H9 (cell line): ENCODE measurements at regions not wholly inside any gene's neighbourhood (a gene's known extent, or its start where the extent isn't known, plus 50 kb on each side); places are given as distances from the start of the nearest gene placed in this dataset.

Experiments used
- DNase-seq: peaks from one replicate; pipeline ENCODE4 v3.0.0-alpha.2; 2017
- H2AFZ ChIP-seq: one replicate; pipeline ENCODE4 v1.6.1; 2013; ENCODE audit warnings: mild to moderate bottlenecking, low read length, control low read depth, moderate library complexity
- H2AK5ac ChIP-seq: 2 replicates; pipeline ENCODE4 v1.6.1; 2013; ENCODE audit warnings: low read length, control low read depth, mixed read lengths; ENCODE audit not compliant: insufficient read length
- H2BK120ac ChIP-seq: one replicate; pipeline ENCODE4 v1.6.1; 2013; ENCODE audit warnings: low read depth, mild to moderate bottlenecking, low read length, control low read depth, inconsistent platforms; ENCODE audit not compliant: poor library complexity, severe bottlenecking
- H2BK12ac ChIP-seq: 2 replicates; pipeline ENCODE4 v1.6.1; 2013; ENCODE audit warnings: low read length, control low read depth, mixed read lengths, low read depth; ENCODE audit not compliant: insufficient read length
- H2BK15ac ChIP-seq: 2 replicates; pipeline ENCODE4 v1.6.1; 2013; ENCODE audit warnings: low read depth, low read length, control low read depth
- H2BK20ac ChIP-seq: one replicate; pipeline ENCODE4 v1.6.1; 2013; ENCODE audit warnings: low read depth, mild to moderate bottlenecking, low read length, control low read depth, inconsistent platforms; ENCODE audit not compliant: poor library complexity, severe bottlenecking
- H2BK5ac ChIP-seq: 2 replicates; pipeline ENCODE4 v1.6.1; 2013; ENCODE audit warnings: low read length, control low read depth, mixed read lengths; ENCODE audit not compliant: insufficient read length
- H3K14ac ChIP-seq: 2 replicates; pipeline ENCODE4 v1.6.1; 2013; ENCODE audit warnings: low read length, control low read depth; ENCODE audit not compliant: insufficient read depth
- H3K18ac ChIP-seq: 2 replicates; pipeline ENCODE4 v1.6.1; 2013; ENCODE audit warnings: low read depth, mild to moderate bottlenecking, mixed read lengths, low read length, control low read depth; ENCODE audit not compliant: insufficient read length
- H3K23ac ChIP-seq: 2 replicates; pipeline ENCODE4 v1.6.1; 2013; ENCODE audit warnings: low read length, control low read depth, mixed read lengths, low read depth; ENCODE audit not compliant: insufficient read length
- H3K23me2 ChIP-seq: 2 replicates; pipeline ENCODE4 v1.6.1; 2013; ENCODE audit warnings: low read depth, mild to moderate bottlenecking, mixed read lengths, low read length, control low read depth; ENCODE audit not compliant: insufficient read length, poor library complexity, severe bottlenecking
- H3K27ac ChIP-seq: 2 replicates; pipeline ENCODE4 v1.5.1; 2013; ENCODE audit warnings: low read length, control low read depth, mixed read lengths, low read depth; ENCODE audit not compliant: insufficient read length
- H3K27me3 ChIP-seq: 2 replicates; pipeline ENCODE4 v1.6.1; 2013; ENCODE audit warnings: low read length, control low read depth, inconsistent platforms; ENCODE audit not compliant: insufficient read depth
- H3K4ac ChIP-seq: 2 replicates; pipeline ENCODE4 v1.6.1; 2013; ENCODE audit warnings: low read depth, mild to moderate bottlenecking, control low read depth, inconsistent platforms, low read length, moderate library complexity
- H3K4me1 ChIP-seq: 2 replicates; pipeline ENCODE4 v1.6.1; 2013; ENCODE audit warnings: low read length, control low read depth, inconsistent platforms; ENCODE audit not compliant: insufficient read depth
- H3K4me2 ChIP-seq: 2 replicates; pipeline ENCODE4 v1.6.1; 2013; ENCODE audit warnings: low read length, control low read depth, mixed read lengths; ENCODE audit not compliant: insufficient read length, insufficient read depth
- H3K56ac ChIP-seq: 2 replicates; pipeline ENCODE4 v1.6.1; 2013; ENCODE audit warnings: low read depth, mild to moderate bottlenecking, mixed read lengths, low read length, control low read depth; ENCODE audit not compliant: insufficient read length
- H3K79me1 ChIP-seq: 2 replicates; pipeline ENCODE4 v1.6.1; 2013; ENCODE audit warnings: low read depth, mild to moderate bottlenecking, moderate library complexity, low read length, control low read depth, inconsistent platforms; ENCODE audit not compliant: insufficient read depth, poor library complexity, severe bottlenecking
- H3K79me2 ChIP-seq: 2 replicates; pipeline ENCODE4 v1.6.1; 2013; ENCODE audit warnings: low read length, control low read depth, inconsistent platforms; ENCODE audit not compliant: insufficient read depth
- H3K9ac ChIP-seq: 2 replicates; pipeline ENCODE4 v1.6.1; 2013; ENCODE audit warnings: low read length, control low read depth, mixed read lengths; ENCODE audit not compliant: insufficient read length; ENCODE audit errors: extremely low read depth
- H3K9me3 ChIP-seq: one replicate; pipeline ENCODE4 v1.6.1; 2013; ENCODE audit warnings: low read depth, low read length, inconsistent platforms; ENCODE audit not compliant: control insufficient read depth
- H3T11ph ChIP-seq: one replicate; pipeline ENCODE4 v1.6.1; 2013; ENCODE audit warnings: mild to moderate bottlenecking, low read length, control low read depth, inconsistent platforms
- H4K20me1 ChIP-seq: one replicate; pipeline ENCODE4 v1.6.1; 2013; ENCODE audit not compliant: control insufficient read depth, insufficient read length, insufficient read depth
- H4K5ac ChIP-seq: 2 replicates; pipeline ENCODE4 v1.6.1; 2013; ENCODE audit warnings: low read depth, mild to moderate bottlenecking, mixed read lengths, low read length, control low read depth; ENCODE audit not compliant: insufficient read length
- H4K8ac ChIP-seq: replicated peaks from 2 replicates; pipeline ENCODE4 v1.6.1; 2013; ENCODE audit warnings: low read length, control low read depth, mixed read lengths, low read depth; ENCODE audit not compliant: insufficient read length
- H4K91ac ChIP-seq: 2 replicates; pipeline ENCODE4 v1.6.1; 2013; ENCODE audit warnings: low read depth, mild to moderate bottlenecking, moderate library complexity, mixed read lengths, low read length, control low read depth; ENCODE audit not compliant: insufficient read length
- H3K27ac Mint-ChIP-seq, 3 experiments: 2 replicates in 2 of 3; 3 replicates in 1 of 3; pipeline ENCODE4 v1.8.0; 2020 to 2021; ENCODE audit warnings: mixed read lengths in 3 of 3, mild to moderate bottlenecking in 1 of 3, moderate library complexity in 1 of 3
- H3K27me3 Mint-ChIP-seq: 2 replicates; pipeline ENCODE4 v1.8.0; 2021; ENCODE audit warnings: low read depth, mild to moderate bottlenecking, moderate library complexity, mixed read lengths
- H3K36me3 Mint-ChIP-seq, 3 experiments: 2 replicates in 2 of 3; 3 replicates in 1 of 3; pipeline ENCODE4 v1.8.0; 2020 to 2021; ENCODE audit warnings: low read depth in 3 of 3, mixed read lengths in 3 of 3; ENCODE audit not compliant: insufficient read depth in 1 of 3
- H3K4me1 Mint-ChIP-seq, 2 experiments: 2 replicates each; pipeline ENCODE4 v1.8.0; 2020; ENCODE audit warnings: mixed read lengths in 2 of 2
- H3K4me3 Mint-ChIP-seq, 2 experiments: 2 replicates in 1 of 2; 3 replicates in 1 of 2; pipeline ENCODE4 v1.8.0; 2020 to 2021; ENCODE audit warnings: mild to moderate bottlenecking in 2 of 2, mixed read lengths in 2 of 2, moderate library complexity in 1 of 2
- H3K9me3 Mint-ChIP-seq, 2 experiments: 2 replicates in 1 of 2; 3 replicates in 1 of 2; pipeline ENCODE4 v1.8.0; 2020; ENCODE audit warnings: mild to moderate bottlenecking in 2 of 2, mixed read lengths in 2 of 2, moderate library complexity in 1 of 2
- WGBS: extraction: QIAGEN DNeasy Blood & Tissue Kit; methylation state at CpG from one replicate; pipeline ENCODE4 v1.1.7; 2013; ENCODE audit warnings: missing lambda C conversion rate, low lambda C conversion rate, mixed read lengths; ENCODE audit not compliant: insufficient read length; ENCODE audit errors: extremely low coverage; 5-methylcytosine and 5-hydroxymethylcytosine counted together
- TF ChIP-seq, protein P1 (sequence below): fragments of 200-600 bp; sonication (generic); conservative IDR thresholded peaks from 3 replicates; pipeline ENCODE4 v1.8.0; 2021; ENCODE audit warnings: antibody characterized with exemption, mild to moderate bottlenecking

DNA sequence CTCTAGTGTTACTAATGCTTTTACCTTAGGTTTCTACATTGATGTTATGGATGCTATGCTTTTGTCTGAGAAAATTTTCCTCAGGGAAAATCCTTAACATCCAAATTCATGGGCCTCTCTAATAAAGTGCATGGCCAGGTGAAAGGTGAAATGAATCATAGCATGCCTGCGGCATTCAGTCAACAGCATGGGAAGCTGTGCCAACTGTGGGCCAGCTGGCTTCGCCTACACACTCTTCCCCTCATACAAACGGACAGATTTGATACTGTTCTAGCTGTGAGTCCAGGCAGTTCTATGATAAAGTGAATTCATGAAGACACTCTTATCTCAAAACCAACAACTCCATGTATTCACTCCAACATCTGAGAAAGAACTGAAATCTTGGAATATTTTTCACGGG is 374.1 kb downstream of the PLK2 start:
- no peak overlapping the region for H3K4me2 ChIP-seq
- H2AFZ ChIP-seq: no peak overlapping the region
- H3K56ac ChIP-seq: no peak overlapping the region
- Mint-ChIP-seq H3K9me3 (no peaks in the 10 kb centered on the region), H3K4me1 (no peaks in the 10 kb centered on the region; a peak in 1 of 4 replicates), H3K36me3 (no peaks in the 10 kb centered on the region), H3K4me3 (no peak overlapping the region), H3K27me3 (no peaks in the 10 kb centered on the region), H3K27ac (no peak overlapping the region)
- H3K14ac ChIP-seq: no peak overlapping the region
- H3K18ac ChIP-seq: no peak overlapping the region
- H4K8ac ChIP-seq: no peak overlapping the region
- H3K27ac ChIP-seq: no peak overlapping the region
- H2BK12ac ChIP-seq: no peak overlapping the region
- no peak overlapping the region for H3T11ph ChIP-seq
- TF ChIP-seq, protein P1, sequence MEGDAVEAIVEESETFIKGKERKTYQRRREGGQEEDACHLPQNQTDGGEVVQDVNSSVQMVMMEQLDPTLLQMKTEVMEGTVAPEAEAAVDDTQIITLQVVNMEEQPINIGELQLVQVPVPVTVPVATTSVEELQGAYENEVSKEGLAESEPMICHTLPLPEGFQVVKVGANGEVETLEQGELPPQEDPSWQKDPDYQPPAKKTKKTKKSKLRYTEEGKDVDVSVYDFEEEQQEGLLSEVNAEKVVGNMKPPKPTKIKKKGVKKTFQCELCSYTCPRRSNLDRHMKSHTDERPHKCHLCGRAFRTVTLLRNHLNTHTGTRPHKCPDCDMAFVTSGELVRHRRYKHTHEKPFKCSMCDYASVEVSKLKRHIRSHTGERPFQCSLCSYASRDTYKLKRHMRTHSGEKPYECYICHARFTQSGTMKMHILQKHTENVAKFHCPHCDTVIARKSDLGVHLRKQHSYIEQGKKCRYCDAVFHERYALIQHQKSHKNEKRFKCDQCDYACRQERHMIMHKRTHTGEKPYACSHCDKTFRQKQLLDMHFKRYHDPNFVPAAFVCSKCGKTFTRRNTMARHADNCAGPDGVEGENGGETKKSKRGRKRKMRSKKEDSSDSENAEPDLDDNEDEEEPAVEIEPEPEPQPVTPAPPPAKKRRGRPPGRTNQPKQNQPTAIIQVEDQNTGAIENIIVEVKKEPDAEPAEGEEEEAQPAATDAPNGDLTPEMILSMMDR: no peak
- no peaks in the 10 kb centered on the region for H3K23me2 ChIP-seq
- no peaks in the 10 kb centered on the region for H4K20me1 ChIP-seq
- WGBS: no CpG with 5 or more reads among the region's 4 CpGs
- no peaks in the 10 kb centered on the region for H3K79me2 ChIP-seq
- no peaks in the 10 kb centered on the region; the same call in 1 of the 2 replicates for H3K4me1 ChIP-seq
- no peak for DNase-seq
- H4K91ac ChIP-seq: no peak overlapping the region
- H3K23ac ChIP-seq: no peak overlapping the region
- H3K4ac ChIP-seq: no peak overlapping the region
- no peaks in the 10 kb centered on the region for H3K9me3 ChIP-seq
- no peak overlapping the region for H3K9ac ChIP-seq
- no peak overlapping the region for H2BK120ac ChIP-seq
- H3K79me1 ChIP-seq: no peaks in the 10 kb centered on the region
- H2BK20ac ChIP-seq: no peak overlapping the region
- no peak overlapping the region for H2BK15ac ChIP-seq
- H3K27me3 ChIP-seq: no peaks in the 10 kb centered on the region
- no peak overlapping the region for H2BK5ac ChIP-seq
- no peak overlapping the region for H2AK5ac ChIP-seq
- no peak overlapping the region for H4K5ac ChIP-seq
